ENCODE measurements at regions not wholly inside any gene's neighbourhood (a gene's known extent, or its start where the extent isn't known, plus 50 kb on each side); places are given as distances from the start of the nearest gene placed in this dataset.

- TF ChIP-seq CTCF (IDR thresholded peaks at IDR 0.05; ENCODE audit: unreplicated experiment) = no peak
- H3K27ac Mint-ChIP-seq (ENCODE audit: unreplicated experiment) = no peak overlapping the region
- peaks cover 6% of the 10 kb centered on the region for H3K4me1 Mint-ChIP-seq (ENCODE audit: unreplicated experiment)
- H3K27me3 Mint-ChIP-seq (ENCODE audit: unreplicated experiment) = peaks cover 1% of the 10 kb centered on the region
- DNase-seq (ENCODE audit: low spot score) = no peak
- no peaks in the 10 kb centered on the region for H3K36me3 Mint-ChIP-seq (ENCODE audit: low read depth, unreplicated experiment)
- H3K4me3 Mint-ChIP-seq (ENCODE audit: unreplicated experiment) = no peak overlapping the region
- H3K9me3 Mint-ChIP-seq (ENCODE audit: unreplicated experiment) = peaks cover 5% of the 10 kb centered on the region
These were observed 100.5 kb upstream of the RFLNA start for GRCh38 chr12:124194264-124194892.

- no peak for DNase-seq (ENCODE audit: low spot score)
- TF ChIP-seq CTCF (IDR thresholded peaks at IDR 0.05; ENCODE audit: unreplicated experiment) = no peak
- Mint-ChIP-seq H3K27ac (ENCODE audit: unreplicated experiment) (no peak overlapping the region), H3K4me3 (ENCODE audit: unreplicated experiment) (no peak overlapping the region), H3K36me3 (ENCODE audit: low read depth, unreplicated experiment) (no peaks in the 10 kb centered on the region), H3K9me3 (ENCODE audit: unreplicated experiment) (peaks cover 5% of the 10 kb centered on the region), H3K27me3 (ENCODE audit: unreplicated experiment) (no peaks in the 10 kb centered on the region), H3K4me1 (ENCODE audit: unreplicated experiment) (peaks cover 2% of the 10 kb centered on the region)
These were observed 99.9 kb upstream of the RFLNA start for GRCh38 chr12:124194893-124195566.

GRCh38 chr12:124195567-124195942, 99.3 kb upstream of the RFLNA start:
- no peak for TF ChIP-seq CTCF (IDR thresholded peaks at IDR 0.05; ENCODE audit: unreplicated experiment)
- peaks cover 2% of the 10 kb centered on the region for H3K27me3 Mint-ChIP-seq (ENCODE audit: unreplicated experiment)
- DNase-seq (ENCODE audit: low spot score) = no peak
- peaks cover 5% of the 10 kb centered on the region for H3K9me3 Mint-ChIP-seq (ENCODE audit: unreplicated experiment)
- no peaks in the 10 kb centered on the region for H3K4me1 Mint-ChIP-seq (ENCODE audit: unreplicated experiment)
- no peak overlapping the region for H3K27ac Mint-ChIP-seq (ENCODE audit: unreplicated experiment)
- no peaks in the 10 kb centered on the region for H3K36me3 Mint-ChIP-seq (ENCODE audit: low read depth, unreplicated experiment)
- H3K4me3 Mint-ChIP-seq (ENCODE audit: unreplicated experiment) = no peak overlapping the region

- H3K9me3 Mint-ChIP-seq (ENCODE audit: unreplicated experiment) = peaks cover 5% of the 10 kb centered on the region
- H3K4me1 Mint-ChIP-seq (ENCODE audit: unreplicated experiment) = peaks cover 1% of the 10 kb centered on the region
- H3K4me3 Mint-ChIP-seq (ENCODE audit: unreplicated experiment) = no peak overlapping the region
- no peak for TF ChIP-seq CTCF (IDR thresholded peaks at IDR 0.05; ENCODE audit: unreplicated experiment)
- peaks cover 1% of the 10 kb centered on the region for H3K36me3 Mint-ChIP-seq (ENCODE audit: low read depth, unreplicated experiment)
- H3K27me3 Mint-ChIP-seq (ENCODE audit: unreplicated experiment) = peaks cover 2% of the 10 kb centered on the region
- no peak overlapping the region for H3K27ac Mint-ChIP-seq (ENCODE audit: unreplicated experiment)
- DNase-seq (ENCODE audit: low spot score) = no peak
These were observed 98.7 kb upstream of the RFLNA start for GRCh38 chr12:124196236-124196635.

GRCh38 chr12:124201248-124201647, 93.6 kb upstream of the RFLNA start:
- Mint-ChIP-seq H3K36me3 (ENCODE audit: low read depth, unreplicated experiment) (peaks cover 6% of the 10 kb centered on the region), H3K27ac (ENCODE audit: unreplicated experiment) (no peak overlapping the region), H3K9me3 (ENCODE audit: unreplicated experiment) (no peaks in the 10 kb centered on the region), H3K4me3 (ENCODE audit: unreplicated experiment) (no peak overlapping the region), H3K27me3 (ENCODE audit: unreplicated experiment) (peaks cover 2% of the 10 kb centered on the region), H3K4me1 (ENCODE audit: unreplicated experiment) (peaks cover 5% of the 10 kb centered on the region)
- DNase-seq (ENCODE audit: low spot score) = no peak
- no peak for TF ChIP-seq CTCF (IDR thresholded peaks at IDR 0.05; ENCODE audit: unreplicated experiment)

Data from endothelial cell (in vitro differentiated cells).